Medulla oblongata (tissue), 1 donor: ENCODE measurements at regions not wholly inside any gene's neighbourhood (a gene's known extent, or its start where the extent isn't known, plus 50 kb on each side); places are given as distances from the start of the nearest gene placed in this dataset.

Experiments used
- DNase-seq: peaks from one replicate; pipeline ENCODE4 v3.0.0-alpha.2; 2015; ENCODE audit errors: extremely low spot score

GRCh38 chr5:173781432-173781815, 106.7 kb upstream of the CPEB4 start:
- DNase-seq: no peak

- peak; percentile 83 for DNase-seq
Measured at GRCh38 chr5:173781816-173782670, 106.1 kb upstream of the CPEB4 start.

- DNase-seq: no peak
Measured at GRCh38 chr5:173782671-173783101, 105.5 kb upstream of the CPEB4 start.

GRCh38 chr5:173783371-173783770, 104.8 kb upstream of the CPEB4 start:
- no peak for DNase-seq

GRCh38 chr5:173785400-173785799, 102.7 kb upstream of the CPEB4 start:
- no peak for DNase-seq

- DNase-seq: no peak
Measured at GRCh38 chr5:173785866-173786265, 102.3 kb upstream of the CPEB4 start.

- no peak for DNase-seq
Measured at GRCh38 chr5:173786286-173787187, 101.6 kb upstream of the CPEB4 start.

- no peak for DNase-seq
Measured at GRCh38 chr5:173789031-173789920, 98.9 kb upstream of the CPEB4 start.

GRCh38 chr5:173790177-173790719, 97.9 kb upstream of the CPEB4 start:
- no peak for DNase-seq

- DNase-seq: no peak
Measured at GRCh38 chr5:173790836-173791546, 97.2 kb upstream of the CPEB4 start.

- no peak for DNase-seq
Measured at GRCh38 chr5:173791878-173792277, 96.3 kb upstream of the CPEB4 start.

GRCh38 chr5:173792781-173793547, 95.2 kb upstream of the CPEB4 start:
- no peak for DNase-seq

- no peak for DNase-seq
Measured at GRCh38 chr5:173793648-173794548, 94.3 kb upstream of the CPEB4 start.

- DNase-seq: no peak
Measured at GRCh38 chr5:173794901-173795416, 93.2 kb upstream of the CPEB4 start.

- no peak for DNase-seq
Measured at GRCh38 chr5:173795601-173796000, 92.5 kb upstream of the CPEB4 start.

- DNase-seq: no peak
Measured at GRCh38 chr5:173796721-173797495, 91.2 kb upstream of the CPEB4 start.

- DNase-seq: peak; percentile 27
Measured at GRCh38 chr5:173798127-173798810, 89.9 kb upstream of the CPEB4 start.
